ENCODE measurements at regions not wholly inside any gene's neighbourhood (a gene's known extent, or its start where the extent isn't known, plus 50 kb on each side); places are given as distances from the start of the nearest gene placed in this dataset.

GRCh38 chr11:21931436-21932101 lies 261.3 kb upstream of the ANO5 start:
- WGBS, 2 donors: 79 to 82% methylated on average over 11 of the region's 11 CpGs
- no peak for DNase-seq (ENCODE audit: low spot score in 2 of 2)

GRCh38 chr11:21933095-21933494 lies 259.8 kb upstream of the ANO5 start:
- H3K27ac ChIP-seq: no peak overlapping the region
- H3K4me1 ChIP-seq: no peaks in the 10 kb centered on the region
- H3K27me3 ChIP-seq: no peaks in the 10 kb centered on the region
- no peaks in the 10 kb centered on the region for H3K36me3 ChIP-seq
- no peaks in the 10 kb centered on the region for H3K9me3 ChIP-seq
- TF ChIP-seq CTCF (IDR thresholded peaks at IDR 0.05) (no peak), EP300 (IDR thresholded peaks at IDR 0.05) (no peak), POLR2A (IDR thresholded peaks at IDR 0.05) (no peak)
- 52% methylated on average over 1 of the region's 1 CpG for WGBS, 2 donors
- no peak for DNase-seq (ENCODE audit: low spot score in 2 of 2)
- H3K4me3 ChIP-seq: no peak overlapping the region

More at GRCh38 chr11:21931436-21932101, 261.3 kb upstream of the ANO5 start:
- no peak overlapping the region for H3K27ac ChIP-seq
- H3K4me1 ChIP-seq: no peaks in the 10 kb centered on the region
- no peak overlapping the region for H3K4me3 ChIP-seq
- no peaks in the 10 kb centered on the region for H3K36me3 ChIP-seq
- no peak for TF ChIP-seq CTCF (IDR thresholded peaks at IDR 0.05)
- no peak for TF ChIP-seq EP300 (IDR thresholded peaks at IDR 0.05)
- TF ChIP-seq POLR2A (IDR thresholded peaks at IDR 0.05): no peak
- H3K27me3 ChIP-seq: no peaks in the 10 kb centered on the region
- no peaks in the 10 kb centered on the region for H3K9me3 ChIP-seq

- H3K9me3 ChIP-seq: no peaks in the 10 kb centered on the region
- no peaks in the 10 kb centered on the region for H3K4me1 ChIP-seq
- 69 to 71% methylated on average over 4 of the region's 4 CpGs for WGBS, 2 donors
- H3K27me3 ChIP-seq: no peaks in the 10 kb centered on the region
- no peaks in the 10 kb centered on the region for H3K36me3 ChIP-seq
- H3K27ac ChIP-seq: no peak overlapping the region
- H3K4me3 ChIP-seq: no peak overlapping the region
- DNase-seq (ENCODE audit: low spot score in 2 of 2): no peak
- TF ChIP-seq EP300 (IDR thresholded peaks at IDR 0.05) (no peak), POLR2A (IDR thresholded peaks at IDR 0.05) (no peak), CTCF (IDR thresholded peaks at IDR 0.05) (no peak)
Observed at GRCh38 chr11:21944577-21944976, 248.3 kb upstream of the ANO5 start.

GRCh38 chr11:21948876-21949275 lies 244.0 kb upstream of the ANO5 start:
- Histone ChIP-seq H3K27me3 (no peaks in the 10 kb centered on the region), H3K27ac (no peak overlapping the region), H3K9me3 (peaks cover 0 to 5% (median 0%) of the 10 kb centered on the region in 4 donors), H3K4me1 (no peaks in the 10 kb centered on the region), H3K4me3 (no peak overlapping the region), H3K36me3 (no peaks in the 10 kb centered on the region)
- TF ChIP-seq POLR2A (IDR thresholded peaks at IDR 0.05) (no peak), EP300 (IDR thresholded peaks at IDR 0.05) (no peak), CTCF (IDR thresholded peaks at IDR 0.05) (no peak)
- no peak for DNase-seq (ENCODE audit: low spot score in 2 of 2)
- WGBS, 2 donors: 89 to 93% methylated on average over 1 of the region's 1 CpG

- TF ChIP-seq CTCF (IDR thresholded peaks at IDR 0.05): no peak
- TF ChIP-seq POLR2A (IDR thresholded peaks at IDR 0.05): no peak
- no peak for TF ChIP-seq EP300 (IDR thresholded peaks at IDR 0.05)
- Histone ChIP-seq H3K27ac (no peak overlapping the region), H3K27me3 (no peaks in the 10 kb centered on the region), H3K4me3 (no peak overlapping the region), H3K4me1 (no peaks in the 10 kb centered on the region), H3K36me3 (no peaks in the 10 kb centered on the region), H3K9me3 (peaks cover 0 to 10% (median 0%) of the 10 kb centered on the region in 4 donors)
- no peak for DNase-seq (ENCODE audit: low spot score in 2 of 2)
- 80 to 81% methylated on average over 3 of the region's 3 CpGs for WGBS, 2 donors
Observed at GRCh38 chr11:21949763-21950413, 243.0 kb upstream of the ANO5 start.

All from tibial nerve (tissue), 4 donors.